ENCODE measurements at regions not wholly inside any gene's neighbourhood (a gene's known extent, or its start where the extent isn't known, plus 50 kb on each side); places are given as distances from the start of the nearest gene placed in this dataset.

DNA sequence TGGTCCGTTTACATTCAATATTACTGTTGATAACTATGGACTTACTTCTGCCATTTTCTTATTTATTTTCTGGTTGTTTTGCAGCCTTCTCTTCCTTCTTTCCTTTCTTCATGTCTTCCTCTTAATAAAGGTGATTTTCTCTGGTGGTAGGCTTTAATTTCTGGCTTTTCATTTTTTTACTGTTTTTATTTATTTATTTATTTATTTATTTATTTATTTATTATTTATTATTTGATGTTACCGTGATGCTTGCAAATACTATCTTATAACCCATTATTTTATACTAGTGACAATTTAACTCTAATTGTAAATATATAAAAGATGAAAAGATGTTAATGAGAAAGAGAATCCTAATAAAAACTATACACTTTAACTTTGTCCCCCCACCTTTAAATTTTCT lies 112.8 kb downstream of the SPIN3 start:
- Histone ChIP-seq H3K79me2 (ENCODE audit: control insufficient read depth, insufficient read depth, low read length) (no peaks in the 10 kb centered on the region), H3K4me2 (ENCODE audit: control insufficient read depth, insufficient read depth) (no peak overlapping the region), H3K4me3 (no peak overlapping the region), H3K27me3 (replicated peaks in 1 of 2; ENCODE audit: control insufficient read depth in 2 of 2, insufficient read depth in 2 of 2, low read length in 1 of 2) (no peaks in the 10 kb centered on the region), H3K9ac (ENCODE audit: control insufficient read depth, insufficient read depth, low read length) (no peak overlapping the region), H3K4me1 (ENCODE audit: control insufficient read depth, insufficient read depth, low read length) (no peaks in the 10 kb centered on the region), H3K9me3 (replicated peaks; ENCODE audit: control insufficient read depth, insufficient read depth, low read length) (no peaks in the 10 kb centered on the region), H3K36me3 (ENCODE audit: control insufficient read depth in 2 of 2, insufficient read depth in 2 of 2, low read length in 1 of 2) (no peaks in the 10 kb centered on the region), H3K27ac (ENCODE audit: control insufficient read depth, insufficient read depth) (no peak overlapping the region), H2AFZ (ENCODE audit: control insufficient read depth, low read depth, low read length) (no peak overlapping the region), H4K20me1 (ENCODE audit: control insufficient read depth, insufficient read depth) (no peaks in the 10 kb centered on the region)
- WGBS (ENCODE audit: insufficient coverage, insufficient replicate concordance, low lambda C conversion rate, missing lambda C conversion rate) = 11% methylated on average over 2 of the region's 2 CpGs
- no peak for DNase-seq (ENCODE audit: low read depth, low spot score)
- no TSS peak for BruUV-seq (replicated peaks)
- no peak for FAIRE-seq
- no peak for ATAC-seq
- in situ Hi-C loops (cut with MboI) = no loop called here
- TF ChIP-seq SPI1 (IDR thresholded peaks at IDR 0.05; ENCODE audit: borderline replicate concordance, insufficient read depth, low read depth, low read length) = no peak
- no peak for TF ChIP-seq RUNX3 (IDR thresholded peaks at IDR 0.05; ENCODE audit: low read length)
- no peak for TF ChIP-seq EZH2 (IDR thresholded peaks at IDR 0.05; ENCODE audit: borderline replicate concordance, control insufficient read depth, low read depth, low read length)
- no peak for TF ChIP-seq TCF12 (IDR thresholded peaks at IDR 0.05; ENCODE audit: low read depth, low read length)
- CTCF ChIA-PET = no interaction called here
- RAD21 ChIA-PET (ENCODE audit: unreplicated experiment) = no interaction called here
- POLR2A ChIA-PET = no interaction called here
- SMC1A ChIA-PET (ENCODE audit: uncharacterized antibody, unreplicated experiment) = no interaction called here
- intact Hi-C loops (cut with micrococcal nuclease; ENCODE audit: unreplicated experiment) = no loop called here

Measured in GM12878 (cell line).